K562 (cell line): ENCODE measurements at regions not wholly inside any gene's neighbourhood (a gene's known extent, or its start where the extent isn't known, plus 50 kb on each side); places are given as distances from the start of the nearest gene placed in this dataset.

Source experiments
- ATAC-seq: fragments of 200-7000 bp; cut with Tn5 transposase; 3 replicates; pipeline ENCODE4 v1.9.1; 2020; ENCODE audit warnings: moderate library complexity
- BruUV-seq: library from RNA; stranded (reverse); fragments of 400-500 nt; replicated peaks from 2 replicates; lab custom pipeline; 2021; lab: Mats Ljungman, UMichigan
- CTCF ChIA-PET: fragments of 300-600 bp; formaldehyde crosslinking; extraction: SDS; loops from one replicate; lab custom pipeline; 2021; ENCODE audit warnings: low intra/inter-chr PET ratio; lab: Yijun Ruan, JAX
- POLR2A ChIA-PET: fragments of 300-600, 350-650 bp; sonication (Branson Sonifier 250); formaldehyde crosslinking; extraction: SDS; loops from one replicate; lab custom pipeline; 2021; ENCODE audit warnings: antibody characterized with exemption, inconsistent platforms; lab: Yijun Ruan, JAX
- DNase-seq, 4 experiments: peaks; one replicate each; pipeline versions ENCODE4 v3.0.0 to v3.0.0-alpha.2; 2011 to 2018; ENCODE audit warnings: low spot score in 3 of 4, mixed read lengths in 3 of 4; ENCODE audit errors: extremely low read depth in 1 of 4
- FAIRE-seq: peaks from 2 replicates; lab custom pipeline; 2011; peaks lifted over from hg19 to GRCh38; lab: Jason Lieb, UNC
- H2AFZ ChIP-seq: 2 replicates; pipeline ENCODE4 v1.6.0; 2011; ENCODE audit warnings: low read depth, low read length, control low read depth, inconsistent platforms
- H3K27ac ChIP-seq: fragments of 200-600 bp; 3 replicates; pipeline ENCODE4 v1.8.0; 2011; ENCODE audit warnings: low read depth, mild to moderate bottlenecking, control low read depth, inconsistent platforms, low read length, moderate library complexity, mixed read lengths; ENCODE audit errors: extremely low read depth
- H3K27me3 ChIP-seq, 2 experiments: fragments of 300-600 bp in 1 of 2; 2 replicates in 1 of 2; 3 replicates in 1 of 2; pipeline versions ENCODE4 v1.6.0 to v1.8.0; 2011; ENCODE audit warnings: inconsistent platforms in 2 of 2, low read length in 2 of 2, mild to moderate bottlenecking in 1 of 2, mixed read lengths in 1 of 2, moderate library complexity in 1 of 2; ENCODE audit not compliant: control insufficient read depth in 2 of 2, insufficient read depth in 2 of 2
- H3K36me3 ChIP-seq: fragments of 300-600 bp; 3 replicates; pipeline ENCODE4 v1.8.0; 2011; ENCODE audit warnings: mild to moderate bottlenecking, low read length, inconsistent platforms; ENCODE audit not compliant: control insufficient read depth, insufficient read depth
- H3K4me1 ChIP-seq, 2 experiments: fragments of 200-600 bp in 1 of 2; replicated peaks in 1 of 2; 2 replicates in 1 of 2; 3 replicates in 1 of 2; pipeline versions ENCODE4 v1.5.1 to v1.8.0; 2011; ENCODE audit warnings: inconsistent platforms in 2 of 2, low read length in 2 of 2, mild to moderate bottlenecking in 1 of 2, mixed read lengths in 1 of 2, moderate library complexity in 1 of 2; ENCODE audit not compliant: control insufficient read depth in 2 of 2, insufficient read depth in 2 of 2
- H3K4me2 ChIP-seq: 2 replicates; pipeline ENCODE4 v1.6.1; 2011; ENCODE audit warnings: low read length, control low read depth, inconsistent platforms, mixed read lengths; ENCODE audit not compliant: insufficient read depth
- H3K4me3 ChIP-seq: fragments of 200-600 bp; sonication (generic), shearing (Covaris generic); 2 replicates; pipeline ENCODE4 v1.5.1; 2016; ENCODE audit warnings: control low read depth, inconsistent platforms
- H3K79me2 ChIP-seq: fragments of 200-600 bp; 3 replicates; pipeline ENCODE4 v1.8.0; 2011; ENCODE audit warnings: low read length, inconsistent platforms; ENCODE audit not compliant: control insufficient read depth, insufficient read depth
- H3K9ac ChIP-seq, 2 experiments: 2 replicates each; pipeline versions ENCODE4 v1.6.0 to v1.6.1; 2011; ENCODE audit warnings: low read depth in 2 of 2, low read length in 2 of 2, control low read depth in 1 of 2, inconsistent platforms in 1 of 2, mild to moderate bottlenecking in 1 of 2, mixed read lengths in 1 of 2; ENCODE audit not compliant: insufficient read depth in 1 of 2
- H3K9me1 ChIP-seq: one replicate; pipeline ENCODE4 v1.6.0; 2011; ENCODE audit warnings: inconsistent platforms, mild to moderate bottlenecking, low read length, moderate library complexity; ENCODE audit not compliant: control insufficient read depth, insufficient read depth
- H3K9me3 ChIP-seq: replicated peaks from 2 replicates; pipeline ENCODE4 v1.5.1; 2011; ENCODE audit warnings: low read depth, low read length, inconsistent platforms; ENCODE audit not compliant: control insufficient read depth, insufficient read depth
- H4K20me1 ChIP-seq: replicated peaks from 2 replicates; pipeline ENCODE4 v1.6.1; 2011; ENCODE audit warnings: low read length, inconsistent platforms, mixed read lengths; ENCODE audit not compliant: control insufficient read depth, insufficient read depth
- NR2C2 ChIP-seq, 2 experiments: fragments of 200-800 bp in 1 of 2; sonication (Bioruptor generic) in 1 of 2; sonication (generic) in 1 of 2; formaldehyde crosslinking in 1 of 2; IDR thresholded peaks; 2 replicates each; pipeline versions ENCODE4 v1.6.1 to v1.8.0; 2016 to 2022; ENCODE audit warnings: mild to moderate bottlenecking in 1 of 2, missing compliant biosample characterization in 1 of 2, missing genetic modification characterization in 1 of 2, missing genetic modification reagents in 1 of 2
- ZNF217 ChIP-seq: sonication (generic); formaldehyde crosslinking; IDR thresholded peaks from 2 replicates; pipeline ENCODE4 v1.8.0; 2022; ENCODE audit warnings: mild to moderate bottlenecking, missing genetic modification reagents
- ZNF408 ChIP-seq: fragments of 250-450 bp; sonication (Bioruptor Pico); IDR thresholded peaks from 2 replicates; pipeline ENCODE4 v1.4.0; 2020; ENCODE audit warnings: low read depth, mild to moderate bottlenecking, moderate library complexity
- whole genome bisulfite sequencing: fragments of 100-300 bp; shearing (Covaris generic); methylation state at CpG from one replicate; pipeline ENCODE4 v1.1.6; 2016; ENCODE audit warnings: low coverage, mixed read lengths; ENCODE audit not compliant: insufficient coverage; ENCODE audit errors: missing lambda C conversion rate; 5-methylcytosine and 5-hydroxymethylcytosine counted together
- in situ Hi-C: fragments of 300-500 bp; cut with MboI; formaldehyde crosslinking; loops from 4 replicates; pipeline ENCODE4 v1.15.0; 2018; ENCODE audit warnings: inconsistent platforms, mixed read lengths
- intact Hi-C: fragments of 100-400 bp; cut with micrococcal nuclease; formaldehyde crosslinking; loops from 2 replicates; pipeline ENCODE4 v1.14.2; 2022
- TF ChIP-seq, protein P1 (sequence below), 2 experiments: fragments of 200-800 bp in 1 of 2; sonication (Bioruptor generic) in 1 of 2; sonication (generic) in 1 of 2; formaldehyde crosslinking in 1 of 2; IDR thresholded peaks in 1 of 2; conservative IDR thresholded peaks in 1 of 2; 2 replicates each; pipeline versions ENCODE4 v1.5.0 to v1.6.1; 2016 to 2020; ENCODE audit warnings: missing compliant biosample characterization in 1 of 2, missing genetic modification characterization in 1 of 2, missing genetic modification reagents in 1 of 2

DNA sequence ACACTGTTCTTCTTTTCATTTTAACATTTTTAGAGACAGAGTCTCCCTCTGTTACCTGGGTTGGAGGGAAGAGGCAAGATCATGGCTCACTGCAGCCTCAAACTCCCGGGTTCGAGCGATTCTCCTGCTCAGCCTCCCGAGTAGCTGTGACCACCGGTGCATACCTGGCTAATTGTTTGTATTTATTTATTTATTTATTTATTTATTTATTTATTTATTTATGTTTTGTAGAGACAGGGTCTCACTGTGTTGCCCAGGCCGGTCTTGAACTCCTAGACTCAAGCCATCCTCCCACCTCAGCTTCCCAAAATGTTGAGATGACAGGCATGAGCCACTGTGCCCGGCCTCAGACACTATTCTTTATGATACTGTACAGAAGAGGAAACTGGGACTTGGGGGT lies 1176.6 kb upstream of the AUTS2 start:
- Histone ChIP-seq H3K9me1 (no peaks in the 10 kb centered on the region), H3K4me1 (no peaks in the 10 kb centered on the region), H3K4me2 (no peak overlapping the region), H3K27ac (no peak overlapping the region), H3K36me3 (no peaks in the 10 kb centered on the region), H3K9ac (no peak overlapping the region), H3K27me3 (0 out of 5 replicates have a peak, but pooled peaks cover 0 to 5% of the 10 kb centered on the region in 2 experiments), H3K4me3 (no peak overlapping the region), H2AFZ (no peak overlapping the region), H4K20me1 (no peaks in the 10 kb centered on the region), H3K79me2 (no peaks in the 10 kb centered on the region), H3K9me3 (no peaks in the 10 kb centered on the region)
- 0% methylated on average over 7 of the region's 7 CpGs for WGBS
- ChIA-PET POLR2A (interaction anchor here (0.8 kb wide), 1 partner anchor 98 kb away, joined by 3 read pairs; no protein-coding TSS in a partner anchor), CTCF (no interaction called here)
- DNase-seq (no peak), ATAC-seq (no peak), FAIRE-seq (no peak)
- TF ChIP-seq ZNF217 (CRISPR knock-in tag), result no peak
- TF ChIP-seq ZNF408 (CRISPR knock-in tag), result no peak
- TF ChIP-seq NR2C2 (CRISPR knock-in tag; IDR thresholded peaks at IDR 0.05), result no peak
- TF ChIP-seq NR2C2 (tag; IDR thresholded peaks at IDR 0.05), result no peak
- TF ChIP-seq, protein P1, sequence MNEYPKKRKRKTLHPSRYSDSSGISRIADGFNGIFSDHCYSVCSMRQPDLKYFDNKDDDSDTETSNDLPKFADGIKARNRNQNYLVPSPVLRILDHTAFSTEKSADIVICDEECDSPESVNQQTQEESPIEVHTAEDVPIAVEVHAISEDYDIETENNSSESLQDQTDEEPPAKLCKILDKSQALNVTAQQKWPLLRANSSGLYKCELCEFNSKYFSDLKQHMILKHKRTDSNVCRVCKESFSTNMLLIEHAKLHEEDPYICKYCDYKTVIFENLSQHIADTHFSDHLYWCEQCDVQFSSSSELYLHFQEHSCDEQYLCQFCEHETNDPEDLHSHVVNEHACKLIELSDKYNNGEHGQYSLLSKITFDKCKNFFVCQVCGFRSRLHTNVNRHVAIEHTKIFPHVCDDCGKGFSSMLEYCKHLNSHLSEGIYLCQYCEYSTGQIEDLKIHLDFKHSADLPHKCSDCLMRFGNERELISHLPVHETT (CRISPR knock-in tag; conservative IDR thresholded peaks at IDR 0.05 in 1 of 2, IDR thresholded peaks at IDR 0.05 in 1 of 2), result no peak
- in situ Hi-C loops, result no loop called here
- no TSS peak for BruUV-seq
- intact Hi-C loops, result no loop called here
